GM12873 (cell line): ENCODE measurements at regions not wholly inside any gene's neighbourhood (a gene's known extent, or its start where the extent isn't known, plus 50 kb on each side); places are given as distances from the start of the nearest gene placed in this dataset.

ENCODE experiments used
- TF ChIP-seq, protein P1 (sequence below): IDR thresholded peaks from 2 replicates; pipeline ENCODE4 v1.5.1; 2012; ENCODE audit warnings: low read depth, mild to moderate bottlenecking, moderate library complexity, low read length, control low read depth; ENCODE audit not compliant: insufficient read depth; ENCODE audit errors: missing control alignments

DNA sequence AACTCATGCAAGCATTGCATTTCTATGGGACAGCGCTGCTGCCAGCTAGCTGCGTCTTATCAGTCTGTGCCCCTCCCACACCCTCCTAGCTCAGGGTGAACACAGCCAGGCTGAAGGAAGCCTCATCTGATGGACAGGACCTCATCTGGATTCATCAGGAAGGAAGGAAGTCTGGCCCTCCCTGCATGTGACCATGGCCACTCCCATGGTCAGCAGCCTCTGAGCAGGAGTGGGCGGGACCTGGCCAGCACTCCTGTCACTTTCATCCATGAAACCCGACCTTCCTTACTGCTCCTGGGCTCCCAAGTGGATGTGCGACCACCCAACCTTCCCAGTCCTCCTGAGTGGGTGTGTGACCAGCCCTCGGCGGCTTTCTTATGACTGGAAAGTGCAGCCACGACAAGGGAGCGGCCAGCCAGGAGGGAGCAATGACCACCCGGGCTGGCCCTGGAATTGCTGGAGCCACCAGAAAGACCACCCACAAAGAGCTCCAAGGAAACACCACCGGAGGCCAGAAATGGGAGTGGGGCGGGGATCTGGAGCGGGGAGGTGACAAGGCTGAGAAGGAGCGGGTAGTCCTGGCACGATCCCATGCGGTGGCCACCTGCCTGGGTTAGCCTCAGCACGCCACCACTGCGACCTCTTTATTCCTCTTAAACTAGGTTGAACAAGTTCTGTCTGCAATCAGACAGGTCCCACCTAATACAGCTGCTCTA, 241.2 kb downstream of the TTLL2 start:
- TF ChIP-seq, protein P1, sequence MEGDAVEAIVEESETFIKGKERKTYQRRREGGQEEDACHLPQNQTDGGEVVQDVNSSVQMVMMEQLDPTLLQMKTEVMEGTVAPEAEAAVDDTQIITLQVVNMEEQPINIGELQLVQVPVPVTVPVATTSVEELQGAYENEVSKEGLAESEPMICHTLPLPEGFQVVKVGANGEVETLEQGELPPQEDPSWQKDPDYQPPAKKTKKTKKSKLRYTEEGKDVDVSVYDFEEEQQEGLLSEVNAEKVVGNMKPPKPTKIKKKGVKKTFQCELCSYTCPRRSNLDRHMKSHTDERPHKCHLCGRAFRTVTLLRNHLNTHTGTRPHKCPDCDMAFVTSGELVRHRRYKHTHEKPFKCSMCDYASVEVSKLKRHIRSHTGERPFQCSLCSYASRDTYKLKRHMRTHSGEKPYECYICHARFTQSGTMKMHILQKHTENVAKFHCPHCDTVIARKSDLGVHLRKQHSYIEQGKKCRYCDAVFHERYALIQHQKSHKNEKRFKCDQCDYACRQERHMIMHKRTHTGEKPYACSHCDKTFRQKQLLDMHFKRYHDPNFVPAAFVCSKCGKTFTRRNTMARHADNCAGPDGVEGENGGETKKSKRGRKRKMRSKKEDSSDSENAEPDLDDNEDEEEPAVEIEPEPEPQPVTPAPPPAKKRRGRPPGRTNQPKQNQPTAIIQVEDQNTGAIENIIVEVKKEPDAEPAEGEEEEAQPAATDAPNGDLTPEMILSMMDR: no peak

DNA sequence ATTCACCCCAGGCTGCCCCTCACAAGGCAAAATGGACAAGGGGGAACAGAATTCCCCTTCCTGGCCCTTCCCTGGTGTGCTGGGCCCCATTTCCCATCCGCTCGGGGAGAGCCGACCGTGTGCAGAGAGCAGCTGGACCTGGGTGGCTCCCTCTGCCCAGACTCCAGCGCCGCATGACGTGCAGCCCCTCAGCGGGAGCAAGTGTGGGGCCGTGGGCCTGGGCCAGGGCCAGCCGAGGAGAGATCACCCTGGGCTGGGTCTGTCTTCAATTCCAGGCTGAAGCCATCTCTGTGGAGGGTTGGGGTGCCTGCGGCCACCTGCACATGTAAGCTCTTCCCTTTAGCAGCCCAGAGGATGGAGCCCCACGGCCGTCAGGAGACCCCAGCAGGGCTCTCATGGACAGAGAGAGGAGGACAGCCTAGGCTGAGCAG, 241.8 kb downstream of the TTLL2 start:
- TF ChIP-seq, protein P1: no peak

- TF ChIP-seq, protein P1: no peak
Measured at GRCh38 chr6:167567142-167568033, 242.5 kb downstream of the TTLL2 start.

GRCh38 chr6:167568407-167569024, 243.6 kb downstream of the TTLL2 start:
- TF ChIP-seq, protein P1: no peak

DNA sequence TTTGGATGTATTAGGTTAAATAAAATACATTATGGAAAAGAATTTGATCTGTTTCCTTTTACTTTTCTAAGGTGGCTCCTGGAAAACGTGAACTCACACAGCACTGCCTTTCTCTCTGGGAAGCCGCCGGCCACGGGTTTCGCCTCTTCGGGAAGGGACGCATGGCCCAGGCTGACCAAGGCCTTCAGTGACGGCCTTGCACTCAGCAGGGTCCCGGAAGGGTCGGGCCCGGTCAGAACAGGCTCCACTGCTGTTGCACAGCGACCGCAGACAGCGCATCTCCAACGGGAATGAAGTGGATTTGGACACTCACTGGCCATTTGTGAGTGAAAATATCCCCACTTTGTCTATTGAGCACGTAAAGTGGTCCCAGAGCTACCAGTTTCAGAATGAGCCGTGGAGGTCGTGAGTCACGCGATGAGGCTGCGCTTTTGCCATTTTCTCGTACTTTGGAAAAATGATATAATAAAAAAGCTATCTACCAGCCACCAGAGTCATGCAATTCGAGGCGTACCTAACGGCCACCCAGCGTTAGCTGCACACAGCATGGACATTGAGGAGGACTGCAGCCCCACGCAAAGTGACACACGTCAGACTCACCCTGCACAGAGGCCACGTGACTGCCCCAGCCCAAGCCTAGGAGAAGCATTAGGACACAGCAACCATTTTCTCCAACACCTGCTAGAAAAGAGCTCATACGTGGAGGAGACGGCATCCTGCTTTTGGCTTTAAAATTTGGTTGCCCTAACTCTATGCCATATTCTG, 244.3 kb downstream of the TTLL2 start:
- TF ChIP-seq, protein P1: no peak

DNA sequence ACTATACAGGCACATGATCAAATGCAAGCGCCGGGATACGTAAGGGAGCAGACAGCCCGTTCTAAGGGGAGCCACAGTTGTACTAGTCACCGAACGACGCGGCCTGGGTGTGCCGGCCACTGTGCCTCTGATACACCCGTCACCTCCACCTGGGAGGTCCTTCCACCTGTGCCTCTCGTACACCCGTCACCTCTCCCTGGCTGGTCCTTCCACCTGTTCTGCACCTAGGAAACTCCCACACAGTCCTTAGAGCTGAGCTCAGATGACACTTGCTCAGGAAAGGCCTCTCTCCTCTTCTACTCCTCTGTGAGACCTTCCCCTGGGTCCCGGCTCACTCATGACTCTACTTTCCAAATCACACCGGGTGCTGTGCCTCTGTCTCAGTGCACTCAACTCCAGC, 245.0 kb downstream of the TTLL2 start:
- TF ChIP-seq, protein P1: no peak
